H1 (cell line): ENCODE measurements at regions not wholly inside any gene's neighbourhood (a gene's known extent, or its start where the extent isn't known, plus 50 kb on each side); places are given as distances from the start of the nearest gene placed in this dataset.

Source experiments
- CTCF ChIA-PET: fragments of 300-600 bp; sonication (Branson Sonifier 250); formaldehyde crosslinking; loops from one replicate; lab custom pipeline; 2021; ENCODE audit not compliant: partially characterized antibody; lab: Charles Lee
- POLR2A ChIA-PET: fragments of 300-600 bp; sonication (Branson Sonifier 250); formaldehyde crosslinking; loops from one replicate; lab custom pipeline; 2021; ENCODE audit warnings: inconsistent platforms; ENCODE audit not compliant: partially characterized antibody; lab: Charles Lee
- DNase-seq, 2 experiments: peaks; one replicate each; pipeline versions ENCODE4 v3.0.0 to v3.0.0-alpha.2; 2010 to 2022; ENCODE audit warnings: low spot score in 2 of 2, low read depth in 1 of 2, mixed read lengths in 1 of 2
- FAIRE-seq: peaks from 2 replicates; lab custom pipeline; 2011; peaks lifted over from hg19 to GRCh38; lab: Jason Lieb, UNC
- H2AFZ ChIP-seq: 2 replicates; pipeline ENCODE4 v1.8.1; 2012; ENCODE audit warnings: low read length, inconsistent platforms
- H2AK5ac ChIP-seq: 2 replicates; pipeline ENCODE4 v1.6.1; 2013; ENCODE audit warnings: low read depth, low read length
- H2BK120ac ChIP-seq: replicated peaks from 2 replicates; pipeline ENCODE3; 2013; ENCODE audit warnings: low read depth, low read length, inconsistent platforms
- H2BK12ac ChIP-seq: 2 replicates; pipeline ENCODE4 v1.6.1; 2013; ENCODE audit warnings: low read depth, low read length
- H2BK15ac ChIP-seq: 2 replicates; pipeline ENCODE4 v1.6.1; 2013; ENCODE audit warnings: low read length
- H2BK20ac ChIP-seq: 2 replicates; pipeline ENCODE4 v1.6.1; 2013; ENCODE audit warnings: low read length
- H2BK5ac ChIP-seq: 2 replicates; pipeline ENCODE4 v1.6.1; 2013; ENCODE audit warnings: low read depth, low read length
- H3K14ac ChIP-seq: 2 replicates; pipeline ENCODE4 v1.6.1; 2013; ENCODE audit warnings: inconsistent platforms; ENCODE audit not compliant: insufficient read length
- H3K18ac ChIP-seq: 2 replicates; pipeline ENCODE4 v1.6.1; 2013; ENCODE audit warnings: low read length; ENCODE audit errors: extremely low read depth
- H3K23ac ChIP-seq: 2 replicates; pipeline ENCODE4 v1.6.1; 2013; ENCODE audit warnings: inconsistent platforms; ENCODE audit not compliant: insufficient read length
- H3K23me2 ChIP-seq: 2 replicates; pipeline ENCODE4 v1.6.1; 2013; ENCODE audit warnings: low read depth, low read length
- H3K27ac ChIP-seq: 2 replicates; pipeline ENCODE4 v1.6.1; 2011; ENCODE audit warnings: low read depth, low read length, inconsistent platforms
- H3K27me3 ChIP-seq, 4 experiments: replicated peaks in 1 of 4; 1 replicate in 1 of 4; 2 replicates in 3 of 4; pipeline versions ENCODE4 v1.6.1 to v1.8.1; 2011 to 2013; ENCODE audit warnings: low read length in 3 of 4, mild to moderate bottlenecking in 3 of 4, inconsistent platforms in 2 of 4, mixed read lengths in 2 of 4, moderate library complexity in 1 of 4; ENCODE audit not compliant: control insufficient read depth in 3 of 4, insufficient read depth in 3 of 4; ENCODE audit errors: extremely low read depth in 1 of 4
- H3K36me3 ChIP-seq, 4 experiments: 2 replicates each; pipeline versions ENCODE4 v1.6.1 to v1.8.1; 2011 to 2013; ENCODE audit warnings: mild to moderate bottlenecking in 4 of 4, low read length in 3 of 4, moderate library complexity in 2 of 4, control low read depth in 1 of 4, inconsistent platforms in 1 of 4; ENCODE audit not compliant: insufficient read depth in 4 of 4, control insufficient read depth in 2 of 4
- H3K4ac ChIP-seq: replicated peaks from 2 replicates; pipeline ENCODE3; 2013; ENCODE audit warnings: low read length, low read depth, mixed read lengths, inconsistent platforms; ENCODE audit not compliant: insufficient read length
- H3K4me1 ChIP-seq, 4 experiments: replicated peaks in 1 of 4; 1 replicate in 1 of 4; 2 replicates in 3 of 4; pipeline versions ENCODE4 v1.6.1 to v1.8.1; 2011 to 2013; ENCODE audit warnings: low read length in 3 of 4, inconsistent platforms in 2 of 4, mixed read lengths in 1 of 4; ENCODE audit not compliant: insufficient read depth in 4 of 4, control insufficient read depth in 3 of 4
- H3K4me2 ChIP-seq, 2 experiments: 2 replicates each; pipeline versions ENCODE4 v1.6.1 to v1.8.1; 2011 to 2013; ENCODE audit warnings: low read depth in 2 of 2, low read length in 2 of 2, control low read depth in 1 of 2, inconsistent platforms in 1 of 2, mild to moderate bottlenecking in 1 of 2; ENCODE audit not compliant: insufficient read depth in 1 of 2
- H3K4me3 ChIP-seq, 4 experiments: fragments of 200-600, 300-600 bp in 1 of 4; sonication (generic), shearing (Covaris generic), sonication (Bioruptor Twin) in 1 of 4; 2 replicates each; pipeline versions ENCODE4 v1.5.1 to v1.8.1; 2011 to 2016; ENCODE audit warnings: low read length in 4 of 4, low read depth in 3 of 4, control low read depth in 2 of 4, inconsistent platforms in 2 of 4, mild to moderate bottlenecking in 2 of 4, mixed read lengths in 1 of 4, moderate library complexity in 1 of 4; ENCODE audit not compliant: insufficient read depth in 2 of 4; ENCODE audit errors: extremely low read depth in 1 of 4
- H3K56ac ChIP-seq: replicated peaks from 2 replicates; pipeline ENCODE3; 2013; ENCODE audit warnings: low read depth, mild to moderate bottlenecking, mixed read lengths, low read length, inconsistent platforms; ENCODE audit not compliant: insufficient read length
- H3K79me1 ChIP-seq: 2 replicates; pipeline ENCODE4 v1.6.1; 2013; ENCODE audit warnings: low read depth, low read length, control low read depth
- H3K79me2 ChIP-seq, 2 experiments: 2 replicates each; pipeline versions ENCODE4 v1.6.1 to v1.8.1; 2012 to 2013; ENCODE audit warnings: low read length in 2 of 2, mild to moderate bottlenecking in 2 of 2, inconsistent platforms in 1 of 2; ENCODE audit not compliant: insufficient read depth in 2 of 2, control insufficient read depth in 1 of 2
- H3K9ac ChIP-seq, 4 experiments: replicated peaks in 1 of 4; 1 replicate in 1 of 4; 2 replicates in 3 of 4; pipeline versions ENCODE4 v1.6.1 to v1.8.1; 2011 to 2013; ENCODE audit warnings: low read depth in 3 of 4, low read length in 3 of 4, control low read depth in 2 of 4, mild to moderate bottlenecking in 2 of 4, moderate library complexity in 2 of 4, inconsistent platforms in 1 of 4; ENCODE audit errors: extremely low read depth in 1 of 4
- H3K9me3 ChIP-seq, 2 experiments: 2 replicates each; pipeline versions ENCODE4 v1.6.1 to v1.8.1; 2012 to 2013; ENCODE audit warnings: mild to moderate bottlenecking in 2 of 2, moderate library complexity in 2 of 2, control low read depth in 1 of 2, inconsistent platforms in 1 of 2, low read depth in 1 of 2, low read length in 1 of 2, mixed read lengths in 1 of 2; ENCODE audit not compliant: insufficient read depth in 2 of 2
- H4K20me1 ChIP-seq, 2 experiments: replicated peaks in 1 of 2; 2 replicates each; pipeline versions ENCODE3 to v1.8.1; 2011 to 2013; ENCODE audit warnings: inconsistent platforms in 2 of 2, low read length in 2 of 2, mild to moderate bottlenecking in 1 of 2; ENCODE audit not compliant: insufficient read depth in 2 of 2, control insufficient read depth in 1 of 2
- H4K5ac ChIP-seq: 2 replicates; pipeline ENCODE4 v1.6.1; 2013; ENCODE audit warnings: low read length, low read depth, mixed read lengths, inconsistent platforms; ENCODE audit not compliant: insufficient read length
- H4K8ac ChIP-seq: 2 replicates; pipeline ENCODE4 v1.8.0; 2013; ENCODE audit warnings: mild to moderate bottlenecking, moderate library complexity, low read length, inconsistent platforms; ENCODE audit not compliant: insufficient read depth; ENCODE audit errors: extremely low read depth
- H4K91ac ChIP-seq: replicated peaks from 2 replicates; pipeline ENCODE3; 2013; ENCODE audit warnings: low read length, mixed read lengths, inconsistent platforms; ENCODE audit not compliant: insufficient read length
- KDM5A ChIP-seq: fragments of 200-600 bp; IDR thresholded peaks from 2 replicates; pipeline ENCODE4 v1.7.1; 2012; ENCODE audit warnings: mild to moderate bottlenecking, low read length, inconsistent platforms, mixed read lengths
- TAF7 ChIP-seq: optimal IDR thresholded peaks from 2 replicates; pipeline ENCODE3; 2011; ENCODE audit warnings: low read depth, mild to moderate bottlenecking, inconsistent platforms, low read length, moderate library complexity, borderline replicate concordance
- WGBS, 2 experiments: shearing (Covaris generic) in 1 of 2; methylation state at CpG; one replicate each; pipeline versions ENCODE4 v1.1.6 to v1.1.7; 2013 to 2015; ENCODE audit warnings: low lambda C conversion rate in 2 of 2, mixed read lengths in 2 of 2, inconsistent platforms in 1 of 2, low coverage in 1 of 2, missing lambda C conversion rate in 1 of 2; ENCODE audit not compliant: insufficient replicate concordance in 2 of 2, insufficient coverage in 1 of 2, insufficient read length in 1 of 2; ENCODE audit errors: extremely low coverage in 1 of 2, missing lambda C conversion rate in 1 of 2; 5-methylcytosine and 5-hydroxymethylcytosine counted together
- TF ChIP-seq, protein P1 (sequence below), 3 experiments: IDR thresholded peaks; 1 replicate in 2 of 3; 2 replicates in 1 of 3; pipeline versions ENCODE4 v1.5.1 to v1.6.1; 2011; ENCODE audit warnings: low read length in 3 of 3, mild to moderate bottlenecking in 3 of 3, inconsistent platforms in 2 of 3, low read depth in 1 of 3, moderate library complexity in 1 of 3; ENCODE audit not compliant: insufficient read depth in 1 of 3; ENCODE audit errors: control extremely low read depth in 1 of 3

- no peaks in the 10 kb centered on the region for H4K20me1 ChIP-seq
- peak overlapping the region; percentile 47 for H3K4ac ChIP-seq
- peak overlapping the region in 1 of 4 experiments; percentile 21; a peak in 1 of 8 replicates for H3K4me3 ChIP-seq
- H3K18ac ChIP-seq = peak overlapping the region; percentile 94
- peaks cover 4 to 8% of the 10 kb centered on the region in 2 experiments; a peak in 2 of 4 replicates for H3K9me3 ChIP-seq
- no peaks in the 10 kb centered on the region for H3K36me3 ChIP-seq
- H3K14ac ChIP-seq = no peak overlapping the region
- peaks cover 5 to 20% (median 20%) of the 10 kb centered on the region in 4 experiments; a peak in 6 of 7 replicates for H3K4me1 ChIP-seq
- peak overlapping the region; percentile 97 for H2BK20ac ChIP-seq
- peak overlapping the region; percentile 94 for H4K5ac ChIP-seq
- no peaks in the 10 kb centered on the region for H3K27me3 ChIP-seq
- peak overlapping the region; percentile 89 for H3K27ac ChIP-seq
- H2AK5ac ChIP-seq = peak overlapping the region; percentile 99
- H3K23ac ChIP-seq = no peak overlapping the region
- H3K9ac ChIP-seq = peak overlapping the region in 3 of 4 experiments; percentile 14 to 52 (median 40); a peak in 5 of 7 replicates
- no peaks in the 10 kb centered on the region for H3K79me2 ChIP-seq
- FAIRE-seq (no peak), DNase-seq (no peak)
- H4K91ac ChIP-seq = peak overlapping the region; percentile 99
- H3K79me1 ChIP-seq = no peaks in the 10 kb centered on the region
- no peak overlapping the region for H2AFZ ChIP-seq
- ChIA-PET POLR2A (no interaction called here), CTCF (interaction anchor here (0.6 to 1.8 kb wide), 5 partner anchors 11 to 1363 kb away, joined by 3 to 7 read pairs (median 4); no protein-coding TSS in a partner anchor)
- H3K4me2 ChIP-seq = peak overlapping the region; percentile 21 to 59; a peak in 3 of 4 replicates
- H2BK12ac ChIP-seq = peak overlapping the region; percentile 84
- H2BK15ac ChIP-seq = 0 out of 2 replicates have a peak overlapping the region, but pooled peaks have one; percentile 7
- H2BK120ac ChIP-seq = peak overlapping the region; percentile 96
- H2BK5ac ChIP-seq = peak overlapping the region; percentile 98
- peak overlapping the region; percentile 36 for H3K56ac ChIP-seq
- WGBS, 2 experiments = 73% methylated on average over 6 of the region's 6 CpGs; no CpG with 5 or more reads in 1 of the 2 experiments
- no peaks in the 10 kb centered on the region; the same call in 1 of the 2 replicates for H3K23me2 ChIP-seq
- H4K8ac ChIP-seq = peak overlapping the region; percentile 58; the same call in 1 of the 2 replicates
- TF ChIP-seq KDM5A = no peak
- TF ChIP-seq, protein P1, sequence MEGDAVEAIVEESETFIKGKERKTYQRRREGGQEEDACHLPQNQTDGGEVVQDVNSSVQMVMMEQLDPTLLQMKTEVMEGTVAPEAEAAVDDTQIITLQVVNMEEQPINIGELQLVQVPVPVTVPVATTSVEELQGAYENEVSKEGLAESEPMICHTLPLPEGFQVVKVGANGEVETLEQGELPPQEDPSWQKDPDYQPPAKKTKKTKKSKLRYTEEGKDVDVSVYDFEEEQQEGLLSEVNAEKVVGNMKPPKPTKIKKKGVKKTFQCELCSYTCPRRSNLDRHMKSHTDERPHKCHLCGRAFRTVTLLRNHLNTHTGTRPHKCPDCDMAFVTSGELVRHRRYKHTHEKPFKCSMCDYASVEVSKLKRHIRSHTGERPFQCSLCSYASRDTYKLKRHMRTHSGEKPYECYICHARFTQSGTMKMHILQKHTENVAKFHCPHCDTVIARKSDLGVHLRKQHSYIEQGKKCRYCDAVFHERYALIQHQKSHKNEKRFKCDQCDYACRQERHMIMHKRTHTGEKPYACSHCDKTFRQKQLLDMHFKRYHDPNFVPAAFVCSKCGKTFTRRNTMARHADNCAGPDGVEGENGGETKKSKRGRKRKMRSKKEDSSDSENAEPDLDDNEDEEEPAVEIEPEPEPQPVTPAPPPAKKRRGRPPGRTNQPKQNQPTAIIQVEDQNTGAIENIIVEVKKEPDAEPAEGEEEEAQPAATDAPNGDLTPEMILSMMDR (IDR thresholded peaks at IDR 0.05; ENCODE audit: control extremely low read depth in 1 of 3, insufficient read depth in 1 of 3, low read depth in 1 of 3, low read length in 3 of 3) = no peak
- no peak for TF ChIP-seq TAF7
Observed at GRCh38 chr7:3195160-3195559, 105.9 kb upstream of the SDK1 start.
